Sigmoid colon (tissue), 6 donors: ENCODE measurements at regions not wholly inside any gene's neighbourhood (a gene's known extent, or its start where the extent isn't known, plus 50 kb on each side); places are given as distances from the start of the nearest gene placed in this dataset.

Experiments
- DNase-seq: peaks from one replicate; pipeline ENCODE4 v3.0.0-alpha.2; 2019
- H3K27ac ChIP-seq, 4 donors: fragments of 200-600 bp; sonication (generic); one replicate each; pipeline ENCODE4 v1.5.1; 2016 to 2019; ENCODE audit warnings: mild to moderate bottlenecking in 1 of 4
- H3K27me3 ChIP-seq, 3 donors: fragments of 200-600 bp; sonication (generic); one replicate each; pipeline ENCODE4 v1.5.1; 2019; ENCODE audit warnings: mild to moderate bottlenecking in 1 of 3
- H3K36me3 ChIP-seq, 4 donors: fragments of 200-600 bp; sonication (generic); one replicate each; pipeline ENCODE4 v1.5.1; 2016 to 2019
- H3K4me1 ChIP-seq, 4 donors: fragments of 200-600 bp; sonication (generic); one replicate each; pipeline ENCODE4 v1.5.1; 2017 to 2019
- H3K4me3 ChIP-seq, 4 donors: fragments of 200-600 bp; sonication (generic); one replicate each; pipeline ENCODE4 v1.5.1; 2017 to 2019; ENCODE audit warnings: mild to moderate bottlenecking in 2 of 4, moderate library complexity in 1 of 4
- H3K9me3 ChIP-seq, 4 donors: fragments of 200-600 bp in 3 of 4; sonication (generic) in 3 of 4; one replicate each; pipeline versions ENCODE4 v1.5.1 to v1.6.1; 2013 to 2019
- CTCF ChIP-seq, 4 experiments: fragments of 450-650 bp in 3 of 4; fragments of 200-600 bp in 1 of 4; IDR thresholded peaks; one replicate each; pipeline ENCODE4 v1.5.1; 2016 to 2019; ENCODE audit warnings: antibody characterized with exemption in 4 of 4, mild to moderate bottlenecking in 3 of 4, moderate library complexity in 2 of 4
- EP300 ChIP-seq, 4 donors: sonication (generic); formaldehyde crosslinking; IDR thresholded peaks; one replicate each; pipeline ENCODE4 v1.6.1; 2017; ENCODE audit warnings: antibody characterized with exemption in 4 of 4
- POLR2A ChIP-seq, 2 donors: fragments of 450-650 bp; IDR thresholded peaks; one replicate each; pipeline ENCODE4 v1.6.1; 2016; ENCODE audit warnings: antibody characterized with exemption in 2 of 2, mild to moderate bottlenecking in 2 of 2, moderate library complexity in 2 of 2
- POLR2AphosphoS5 ChIP-seq, 4 donors: sonication (generic); formaldehyde crosslinking; IDR thresholded peaks; one replicate each; pipeline ENCODE4 v1.6.1; 2017; ENCODE audit warnings: antibody characterized with exemption in 4 of 4
- WGBS, 2 donors: extraction: QIAGEN DNeasy Blood & Tissue Kit; methylation state at CpG; one replicate each; pipeline ENCODE4 v1.1.7; 2013; 5-methylcytosine and 5-hydroxymethylcytosine counted together
- intact Hi-C: fragments of 100-400 bp; cut with DNase I; formaldehyde crosslinking; loops from one replicate; pipeline ENCODE4 v1.15.1; 2023
- donor health status: healthy with polysubstance abuse.
- donor health status: healthy.

- Histone ChIP-seq H3K27ac (no peak overlapping the region), H3K36me3 (no peaks in the 10 kb centered on the region), H3K4me3 (no peak overlapping the region), H3K27me3 (peaks cover 0 to 41% (median 0%) of the 10 kb centered on the region in 3 donors), H3K4me1 (no peaks in the 10 kb centered on the region), H3K9me3 (no peaks in the 10 kb centered on the region)
- intact Hi-C loops, result no loop called here
- no peak for DNase-seq
- 82 to 84% methylated on average over 5 of the region's 5 CpGs for WGBS, 2 donors
- no peak for TF ChIP-seq CTCF (IDR thresholded peaks at IDR 0.05)
Measured at GRCh38 chr17:45649796-45650195, 134.3 kb upstream of the CRHR1 start.

DNA sequence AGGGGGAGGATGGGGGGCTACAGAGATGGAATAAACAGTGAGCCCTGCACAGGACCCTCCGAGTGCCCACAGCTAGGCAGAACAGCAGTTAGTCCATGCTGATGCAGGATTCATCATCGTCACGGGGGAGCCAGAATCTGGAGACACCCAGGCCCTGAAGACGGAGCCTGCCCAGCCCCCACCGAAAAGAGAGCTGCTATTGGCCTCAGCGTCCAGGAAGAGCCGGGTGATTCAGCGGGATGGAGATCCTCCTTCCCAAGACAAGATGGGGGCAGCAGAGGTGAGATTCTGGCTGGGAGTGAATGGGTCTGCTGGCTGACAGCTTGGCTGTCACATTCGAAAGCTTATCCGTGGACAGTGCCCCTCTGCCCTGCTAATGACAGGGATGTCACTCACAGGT is 133.6 kb upstream of the CRHR1 start:
- Histone ChIP-seq H3K27ac (no peak overlapping the region), H3K4me3 (no peak overlapping the region), H3K27me3 (peaks cover 0 to 43% (median 0%) of the 10 kb centered on the region in 3 donors), H3K9me3 (no peaks in the 10 kb centered on the region), H3K4me1 (no peaks in the 10 kb centered on the region), H3K36me3 (no peaks in the 10 kb centered on the region)
- 76 to 79% methylated on average over 10 of the region's 10 CpGs for WGBS, 2 donors
- intact Hi-C loops, result no loop called here
- no peak for DNase-seq
- TF ChIP-seq CTCF (IDR thresholded peaks at IDR 0.05), result no peak
- no peak for TF ChIP-seq POLR2A (IDR thresholded peaks at IDR 0.05)
- TF ChIP-seq POLR2AphosphoS5 (IDR thresholded peaks at IDR 0.05), result no peak
- no peak for TF ChIP-seq EP300 (IDR thresholded peaks at IDR 0.05)

GRCh38 chr17:45651145-45651709 is 132.9 kb upstream of the CRHR1 start:
- peaks cover 0 to 43% (median 0%) of the 10 kb centered on the region in 3 donors for H3K27me3 ChIP-seq
- DNase-seq, result no peak
- TF ChIP-seq CTCF (IDR thresholded peaks at IDR 0.05) (no peak), EP300 (IDR thresholded peaks at IDR 0.05) (no peak), POLR2AphosphoS5 (IDR thresholded peaks at IDR 0.05) (no peak), POLR2A (IDR thresholded peaks at IDR 0.05) (no peak)
- 81 to 82% methylated on average over 8 of the region's 8 CpGs for WGBS, 2 donors
- H3K4me1 ChIP-seq, result no peaks in the 10 kb centered on the region
- H3K9me3 ChIP-seq, result no peaks in the 10 kb centered on the region
- no peak overlapping the region for H3K27ac ChIP-seq
- intact Hi-C loops, result no loop called here
- no peaks in the 10 kb centered on the region for H3K36me3 ChIP-seq
- no peak overlapping the region for H3K4me3 ChIP-seq

DNA sequence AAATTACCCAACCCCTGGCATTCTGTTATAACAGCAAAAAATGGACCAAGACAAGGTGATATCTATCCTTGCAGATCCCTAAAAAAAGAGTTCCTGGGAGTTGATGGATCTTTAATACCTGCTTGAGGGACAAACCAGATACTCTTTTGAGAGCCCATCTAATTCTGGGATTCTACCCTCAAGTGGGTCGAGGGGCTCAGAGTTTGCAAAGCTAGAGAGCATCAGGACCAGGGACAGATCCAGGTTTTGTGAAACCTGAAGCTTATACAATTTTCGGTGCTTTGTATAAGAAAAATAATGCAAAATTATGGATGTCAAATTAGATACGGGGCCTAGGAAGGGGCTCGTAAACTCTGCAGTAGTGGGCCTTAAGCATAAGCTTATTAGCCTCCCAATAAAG is 130.5 kb upstream of the CRHR1 start:
- DNase-seq, result no peak
- Histone ChIP-seq H3K36me3 (no peaks in the 10 kb centered on the region), H3K4me1 (no peaks in the 10 kb centered on the region), H3K27ac (no peak overlapping the region), H3K4me3 (no peak overlapping the region), H3K9me3 (no peaks in the 10 kb centered on the region), H3K27me3 (peaks cover 0 to 43% (median 0%) of the 10 kb centered on the region in 3 donors)
- 64 to 67% methylated on average over 4 of the region's 4 CpGs for WGBS, 2 donors
- intact Hi-C loops, result no loop called here
- TF ChIP-seq POLR2AphosphoS5 (IDR thresholded peaks at IDR 0.05) (no peak), EP300 (IDR thresholded peaks at IDR 0.05) (no peak), CTCF (IDR thresholded peaks at IDR 0.05) (no peak), POLR2A (IDR thresholded peaks at IDR 0.05) (no peak)

GRCh38 chr17:45656527-45657181 is 127.5 kb upstream of the CRHR1 start:
- H3K27me3 ChIP-seq, result peaks cover 0 to 23% (median 0%) of the 10 kb centered on the region in 3 donors
- intact Hi-C loops, result no loop called here

More at GRCh38 chr17:45656527-45657181, 127.5 kb upstream of the CRHR1 start:
- Histone ChIP-seq H3K27ac (no peak overlapping the region), H3K4me1 (no peaks in the 10 kb centered on the region), H3K36me3 (no peaks in the 10 kb centered on the region), H3K4me3 (no peak overlapping the region), H3K9me3 (no peaks in the 10 kb centered on the region)
- TF ChIP-seq POLR2A (IDR thresholded peaks at IDR 0.05) (no peak), EP300 (IDR thresholded peaks at IDR 0.05) (no peak), POLR2AphosphoS5 (IDR thresholded peaks at IDR 0.05) (no peak), CTCF (IDR thresholded peaks at IDR 0.05) (no peak)
- no peak for DNase-seq
- 91 to 93% methylated on average over 11 of the region's 11 CpGs for WGBS, 2 donors
